Esophagus muscularis mucosa (tissue), 4 donors: ENCODE measurements at regions not wholly inside any gene's neighbourhood (a gene's known extent, or its start where the extent isn't known, plus 50 kb on each side); places are given as distances from the start of the nearest gene placed in this dataset.
A peak's percentile ranks its signal among the peaks of the same experiment; 100 is the strongest.

Experiments used
- DNase-seq: peaks from one replicate; pipeline ENCODE4 v3.0.0-alpha.2; 2017; ENCODE audit errors: extremely low spot score
- H3K27ac ChIP-seq, 4 donors: fragments of 200-600 bp; sonication (generic); replicated peaks in 1 of 4; 1 replicate in 3 of 4; 2 replicates in 1 of 4; pipeline ENCODE4 v1.5.1; 2016 to 2019; ENCODE audit warnings: mild to moderate bottlenecking in 1 of 4
- H3K27me3 ChIP-seq, 4 donors: fragments of 200-600 bp; sonication (generic); one replicate each; pipeline versions ENCODE4 v1.5.1 to v1.6.0; 2016 to 2019
- H3K36me3 ChIP-seq, 4 donors: fragments of 200-600 bp; sonication (generic); one replicate each; pipeline ENCODE4 v1.5.1; 2016 to 2019
- H3K4me1 ChIP-seq, 4 donors: fragments of 200-600 bp; sonication (generic); one replicate each; pipeline ENCODE4 v1.5.1; 2016 to 2019
- H3K4me3 ChIP-seq, 4 donors: fragments of 200-600 bp; sonication (generic); 1 replicate in 2 of 4; 2 replicates in 2 of 4; pipeline ENCODE4 v1.5.1; 2016 to 2019; ENCODE audit warnings: mild to moderate bottlenecking in 4 of 4, moderate library complexity in 1 of 4
- H3K9me3 ChIP-seq, 4 donors: fragments of 200-600 bp; sonication (generic); 1 replicate in 3 of 4; 2 replicates in 1 of 4; pipeline ENCODE4 v1.5.1; 2016 to 2019
- EP300 ChIP-seq: sonication (generic); formaldehyde crosslinking; IDR thresholded peaks from one replicate; pipeline ENCODE4 v1.6.1; 2017; ENCODE audit warnings: antibody characterized with exemption
- POLR2A ChIP-seq: fragments of 450-650 bp; IDR thresholded peaks from one replicate; pipeline ENCODE4 v1.6.1; 2017; ENCODE audit warnings: antibody characterized with exemption, moderate library complexity, mild to moderate bottlenecking, low read depth
- POLR2AphosphoS5 ChIP-seq, 2 donors: sonication (generic); formaldehyde crosslinking; IDR thresholded peaks; one replicate each; pipeline ENCODE4 v1.6.1; 2017; ENCODE audit warnings: antibody characterized with exemption in 2 of 2
- WGBS: methylation state at CpG from one replicate; pipeline ENCODE4 v1.1.5; 2018; 5-methylcytosine and 5-hydroxymethylcytosine counted together
- intact Hi-C: fragments of 100-400 bp; cut with DNase I; formaldehyde crosslinking; loops from one replicate; pipeline ENCODE4 v1.15.1; 2023
- TF ChIP-seq, protein P1 (sequence below), 3 experiments: fragments of 200-600 bp in 2 of 3; fragments of 450-650 bp in 1 of 3; sonication (generic) in 2 of 3; IDR thresholded peaks; one replicate each; pipeline ENCODE4 v1.5.1; 2017 to 2019; ENCODE audit warnings: antibody characterized with exemption in 3 of 3, mild to moderate bottlenecking in 2 of 3, moderate library complexity in 1 of 3

DNA sequence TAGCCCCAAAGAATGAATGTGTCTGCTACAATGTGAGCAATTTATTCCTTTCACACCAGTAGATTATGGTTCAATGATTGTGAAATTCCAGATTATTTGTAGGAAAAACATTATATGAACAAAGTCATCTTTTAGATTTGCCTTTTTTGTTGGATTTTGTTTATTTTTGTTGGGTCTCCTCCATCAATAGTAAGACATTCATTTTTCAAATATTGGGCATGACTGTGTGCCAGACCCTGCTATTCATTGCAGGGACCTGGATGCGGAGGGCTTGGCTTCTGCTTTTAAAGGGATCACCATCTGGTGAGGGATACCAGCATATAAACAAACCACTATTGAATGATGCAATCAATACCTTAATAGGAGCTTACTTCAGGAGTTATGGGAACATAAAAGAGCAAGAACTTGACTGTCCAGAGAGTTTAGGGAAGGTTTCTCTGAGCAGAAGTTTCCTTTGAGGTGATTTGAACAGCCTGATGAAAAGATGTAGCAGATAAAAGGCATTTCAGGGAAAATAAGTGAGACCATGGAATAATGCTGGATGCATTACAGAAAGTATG, 486.7 kb downstream of the EPHA4 start:
- no peaks in the 10 kb centered on the region for H3K36me3 ChIP-seq
- no peak overlapping the region for H3K27ac ChIP-seq
- intact Hi-C loops, result no loop called here
- WGBS, result 74% methylated on average over 1 of the region's 1 CpG
- DNase-seq, result peak; percentile 26
- no peaks in the 10 kb centered on the region for H3K27me3 ChIP-seq
- H3K9me3 ChIP-seq, result no peaks in the 10 kb centered on the region
- no peak overlapping the region for H3K4me3 ChIP-seq
- no peak for TF ChIP-seq POLR2A
- H3K4me1 ChIP-seq, result no peaks in the 10 kb centered on the region

DNA sequence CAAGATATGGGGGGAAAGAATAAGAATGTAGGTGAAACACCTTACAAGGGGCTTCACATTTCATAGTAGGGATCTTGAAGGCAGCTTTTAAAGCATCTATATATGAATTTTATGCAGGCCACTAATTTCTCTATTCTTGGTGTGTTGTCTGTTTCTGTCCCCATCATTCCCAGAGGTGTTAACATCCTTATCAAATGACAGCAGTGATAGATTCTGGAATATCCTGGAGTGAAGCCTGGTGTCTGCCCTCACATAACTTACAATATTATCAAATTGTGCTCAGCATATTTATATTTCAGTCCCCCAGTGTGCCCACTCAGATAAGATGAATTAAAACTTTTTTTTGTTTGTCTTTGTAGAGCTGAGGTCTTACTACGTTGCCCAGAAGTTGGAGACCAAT, 486.2 kb downstream of the EPHA4 start:
- H3K4me3 ChIP-seq, result no peak overlapping the region
- no peaks in the 10 kb centered on the region for H3K4me1 ChIP-seq
- WGBS, result 88% methylated on average over 1 of the region's 1 CpG
- intact Hi-C loops, result no loop called here
- H3K27ac ChIP-seq, result no peak overlapping the region
- DNase-seq, result no peak
- H3K9me3 ChIP-seq, result no peaks in the 10 kb centered on the region
- TF ChIP-seq POLR2AphosphoS5 (IDR thresholded peaks at IDR 0.05) (no peak), POLR2A (no peak), EP300 (no peak)
- TF ChIP-seq, protein P1, sequence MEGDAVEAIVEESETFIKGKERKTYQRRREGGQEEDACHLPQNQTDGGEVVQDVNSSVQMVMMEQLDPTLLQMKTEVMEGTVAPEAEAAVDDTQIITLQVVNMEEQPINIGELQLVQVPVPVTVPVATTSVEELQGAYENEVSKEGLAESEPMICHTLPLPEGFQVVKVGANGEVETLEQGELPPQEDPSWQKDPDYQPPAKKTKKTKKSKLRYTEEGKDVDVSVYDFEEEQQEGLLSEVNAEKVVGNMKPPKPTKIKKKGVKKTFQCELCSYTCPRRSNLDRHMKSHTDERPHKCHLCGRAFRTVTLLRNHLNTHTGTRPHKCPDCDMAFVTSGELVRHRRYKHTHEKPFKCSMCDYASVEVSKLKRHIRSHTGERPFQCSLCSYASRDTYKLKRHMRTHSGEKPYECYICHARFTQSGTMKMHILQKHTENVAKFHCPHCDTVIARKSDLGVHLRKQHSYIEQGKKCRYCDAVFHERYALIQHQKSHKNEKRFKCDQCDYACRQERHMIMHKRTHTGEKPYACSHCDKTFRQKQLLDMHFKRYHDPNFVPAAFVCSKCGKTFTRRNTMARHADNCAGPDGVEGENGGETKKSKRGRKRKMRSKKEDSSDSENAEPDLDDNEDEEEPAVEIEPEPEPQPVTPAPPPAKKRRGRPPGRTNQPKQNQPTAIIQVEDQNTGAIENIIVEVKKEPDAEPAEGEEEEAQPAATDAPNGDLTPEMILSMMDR (IDR thresholded peaks at IDR 0.05), result no peak
- H3K27me3 ChIP-seq, result no peaks in the 10 kb centered on the region
- H3K36me3 ChIP-seq, result no peaks in the 10 kb centered on the region

DNA sequence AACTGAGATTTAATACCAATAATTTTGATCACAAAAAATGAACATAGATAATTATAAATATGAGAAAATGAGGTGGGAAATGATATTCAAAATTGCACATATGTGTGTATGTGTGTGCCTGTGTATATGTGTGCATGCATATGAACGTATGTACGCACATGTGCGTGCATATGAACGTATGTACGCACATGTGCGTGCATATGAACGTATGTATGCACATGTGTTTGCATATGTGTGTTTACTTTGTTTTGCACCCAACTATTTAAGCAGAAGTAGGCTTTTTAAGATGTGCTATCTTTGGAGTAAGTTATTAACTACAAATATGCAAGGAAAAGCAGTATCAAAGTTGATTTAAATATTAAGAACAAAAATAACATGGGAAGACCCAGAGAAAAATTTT, 484.3 kb downstream of the EPHA4 start:
- Histone ChIP-seq H3K4me3 (no peak overlapping the region), H3K9me3 (no peaks in the 10 kb centered on the region), H3K36me3 (no peaks in the 10 kb centered on the region), H3K4me1 (no peaks in the 10 kb centered on the region), H3K27ac (no peak overlapping the region), H3K27me3 (no peaks in the 10 kb centered on the region)
- intact Hi-C loops, result no loop called here
- DNase-seq, result no peak
- WGBS, result 92% methylated on average over 7 of the region's 7 CpGs
- TF ChIP-seq POLR2AphosphoS5 (IDR thresholded peaks at IDR 0.05) (no peak), EP300 (no peak), POLR2A (no peak)
- TF ChIP-seq, protein P1 (IDR thresholded peaks at IDR 0.05), result no peak

DNA sequence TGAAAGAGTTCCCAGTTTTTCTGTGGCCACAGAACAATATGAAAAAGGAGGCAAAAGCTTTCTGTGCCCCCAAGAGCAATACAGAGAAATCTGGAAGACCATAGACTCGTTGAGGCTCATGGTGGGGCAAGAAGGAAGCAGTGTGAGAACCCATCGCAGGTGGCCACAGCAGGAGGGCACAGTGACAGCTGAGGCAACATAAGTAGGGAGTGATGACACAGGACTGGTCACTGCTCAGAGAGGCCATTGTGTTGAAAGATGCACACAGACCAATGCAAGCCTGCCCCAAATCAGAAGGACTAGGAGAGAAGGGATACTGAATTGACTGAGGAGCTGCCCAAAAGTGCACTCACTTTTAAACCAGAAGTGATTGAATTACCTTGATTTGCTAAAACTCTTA, 483.6 kb downstream of the EPHA4 start:
- H3K27ac ChIP-seq, result no peak overlapping the region
- TF ChIP-seq POLR2AphosphoS5 (IDR thresholded peaks at IDR 0.05) (no peak), POLR2A (no peak), EP300 (no peak)
- TF ChIP-seq, protein P1 (IDR thresholded peaks at IDR 0.05), result no peak
- H3K36me3 ChIP-seq, result no peaks in the 10 kb centered on the region
- H3K27me3 ChIP-seq, result no peaks in the 10 kb centered on the region
- no peak for DNase-seq
- no peaks in the 10 kb centered on the region for H3K9me3 ChIP-seq
- 79% methylated on average over 2 of the region's 2 CpGs for WGBS
- intact Hi-C loops, result no loop called here
- no peaks in the 10 kb centered on the region for H3K4me1 ChIP-seq
- H3K4me3 ChIP-seq, result no peak overlapping the region

DNA sequence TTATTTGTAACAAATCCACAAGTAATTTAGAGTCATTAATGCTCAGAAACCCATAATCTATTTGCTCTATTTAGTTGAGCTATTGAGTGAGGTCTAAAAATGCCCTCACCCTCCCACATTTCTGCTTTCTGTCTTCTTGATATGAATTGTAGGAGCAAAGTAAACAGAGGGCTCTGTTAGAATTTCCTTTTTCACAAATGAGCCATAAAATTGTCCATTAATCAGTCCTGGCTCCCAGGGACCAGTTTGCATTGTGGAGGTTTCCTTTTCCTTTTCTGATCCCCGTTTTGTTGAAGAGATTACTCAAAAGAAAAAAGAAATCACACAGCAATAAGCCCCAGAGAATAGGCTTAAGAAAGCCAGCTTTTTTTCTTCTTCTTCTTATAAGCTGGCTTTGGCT, 476.7 kb downstream of the EPHA4 start:
- no peak for DNase-seq
- no peak for TF ChIP-seq POLR2AphosphoS5 (IDR thresholded peaks at IDR 0.05)
- Histone ChIP-seq H3K36me3 (no peaks in the 10 kb centered on the region), H3K27me3 (no peaks in the 10 kb centered on the region), H3K27ac (no peak overlapping the region), H3K9me3 (no peaks in the 10 kb centered on the region), H3K4me1 (no peaks in the 10 kb centered on the region), H3K4me3 (no peak overlapping the region)
- WGBS, result 21% methylated on average over 1 of the region's 1 CpG
- intact Hi-C loops, result no loop called here
